ENCODE measurements at regions not wholly inside any gene's neighbourhood (a gene's known extent, or its start where the extent isn't known, plus 50 kb on each side); places are given as distances from the start of the nearest gene placed in this dataset.

DNA sequence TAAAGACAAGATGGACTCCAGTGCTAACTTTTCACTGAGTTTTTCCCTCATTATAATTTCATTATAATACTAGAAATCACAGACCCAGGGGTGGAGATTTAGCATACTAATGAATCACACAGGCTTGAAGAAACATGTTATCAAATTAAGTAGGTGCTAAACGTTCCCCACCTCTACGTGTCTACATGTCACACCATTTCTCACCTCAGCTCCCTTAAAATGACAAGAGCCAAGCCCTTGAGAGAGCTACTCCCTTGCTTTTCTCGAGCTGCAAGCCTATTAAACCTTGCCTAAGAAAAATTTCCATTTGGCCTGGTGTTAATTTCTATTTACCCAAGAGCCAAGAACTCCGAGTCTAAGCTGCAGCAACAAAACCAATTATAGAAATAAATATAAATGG lies 396.3 kb upstream of the NEGR1 start:
- H3K27me3 ChIP-seq (replicated peaks; ENCODE audit: control insufficient read depth, insufficient read depth, low read length): no peaks in the 10 kb centered on the region
- no peaks in the 10 kb centered on the region for H3K4me1 ChIP-seq
- H3K9me3 Mint-ChIP-seq (ENCODE audit: unreplicated experiment): no peaks in the 10 kb centered on the region
- ChIA-PET CTCF (no interaction called here), POLR2A (no interaction called here)
- H3K9me3 ChIP-seq: no peaks in the 10 kb centered on the region
- H3K4me1 Mint-ChIP-seq (ENCODE audit: low read depth, unreplicated experiment): no peaks in the 10 kb centered on the region
- no peak overlapping the region for H3K27ac Mint-ChIP-seq (ENCODE audit: unreplicated experiment)
- DNase-seq: no peak
- H3K4me3 Mint-ChIP-seq (ENCODE audit: unreplicated experiment): no peak overlapping the region
- H3K4me3 ChIP-seq (ENCODE audit: low read depth, low read length): no peak overlapping the region
- no peaks in the 10 kb centered on the region for H3K27me3 Mint-ChIP-seq (ENCODE audit: insufficient read depth, unreplicated experiment)
- TF ChIP-seq, protein P1, sequence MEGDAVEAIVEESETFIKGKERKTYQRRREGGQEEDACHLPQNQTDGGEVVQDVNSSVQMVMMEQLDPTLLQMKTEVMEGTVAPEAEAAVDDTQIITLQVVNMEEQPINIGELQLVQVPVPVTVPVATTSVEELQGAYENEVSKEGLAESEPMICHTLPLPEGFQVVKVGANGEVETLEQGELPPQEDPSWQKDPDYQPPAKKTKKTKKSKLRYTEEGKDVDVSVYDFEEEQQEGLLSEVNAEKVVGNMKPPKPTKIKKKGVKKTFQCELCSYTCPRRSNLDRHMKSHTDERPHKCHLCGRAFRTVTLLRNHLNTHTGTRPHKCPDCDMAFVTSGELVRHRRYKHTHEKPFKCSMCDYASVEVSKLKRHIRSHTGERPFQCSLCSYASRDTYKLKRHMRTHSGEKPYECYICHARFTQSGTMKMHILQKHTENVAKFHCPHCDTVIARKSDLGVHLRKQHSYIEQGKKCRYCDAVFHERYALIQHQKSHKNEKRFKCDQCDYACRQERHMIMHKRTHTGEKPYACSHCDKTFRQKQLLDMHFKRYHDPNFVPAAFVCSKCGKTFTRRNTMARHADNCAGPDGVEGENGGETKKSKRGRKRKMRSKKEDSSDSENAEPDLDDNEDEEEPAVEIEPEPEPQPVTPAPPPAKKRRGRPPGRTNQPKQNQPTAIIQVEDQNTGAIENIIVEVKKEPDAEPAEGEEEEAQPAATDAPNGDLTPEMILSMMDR (IDR thresholded peaks at IDR 0.05; ENCODE audit: insufficient read depth in 1 of 2, low read depth in 1 of 2, low read length in 1 of 2, severe bottlenecking in 1 of 2, unreplicated experiment in 1 of 2): no peak
- intact Hi-C loops (cut with micrococcal nuclease; ENCODE audit: unreplicated experiment): no loop called here
- H3K36me3 Mint-ChIP-seq (ENCODE audit: insufficient read depth, unreplicated experiment): no peaks in the 10 kb centered on the region
- BruUV-seq (replicated peaks): no TSS peak
- H3K36me3 ChIP-seq (ENCODE audit: control insufficient read depth, insufficient read depth, low read length): no peaks in the 10 kb centered on the region

DNA sequence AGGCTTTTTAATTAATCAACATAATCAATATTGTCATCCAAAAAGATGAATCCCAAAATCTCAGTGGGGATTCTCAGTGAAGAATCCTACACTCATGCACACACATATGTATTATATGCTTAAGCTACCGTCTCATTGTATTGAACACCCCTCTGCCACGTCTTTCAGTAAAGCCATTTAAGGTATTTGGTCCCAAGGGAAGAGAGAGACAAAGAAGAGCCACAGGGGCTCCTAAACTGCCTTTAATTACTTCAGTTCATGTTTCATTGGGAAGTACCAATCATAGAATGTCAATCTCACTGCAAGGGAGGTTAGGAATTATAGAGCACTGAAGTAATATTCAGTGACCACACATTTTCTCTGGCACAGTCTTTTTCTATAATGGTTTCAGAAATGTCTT lies 388.6 kb upstream of the NEGR1 start:
- Mint-ChIP-seq H3K36me3 (ENCODE audit: insufficient read depth, unreplicated experiment) (no peaks in the 10 kb centered on the region), H3K9me3 (ENCODE audit: unreplicated experiment) (no peaks in the 10 kb centered on the region), H3K4me3 (ENCODE audit: unreplicated experiment) (no peak overlapping the region), H3K27ac (ENCODE audit: unreplicated experiment) (no peak overlapping the region), H3K27me3 (ENCODE audit: insufficient read depth, unreplicated experiment) (peaks cover 2% of the 10 kb centered on the region), H3K4me1 (ENCODE audit: low read depth, unreplicated experiment) (no peaks in the 10 kb centered on the region)
- TF ChIP-seq, protein P1 (IDR thresholded peaks at IDR 0.05; ENCODE audit: insufficient read depth in 1 of 2, low read depth in 1 of 2, low read length in 1 of 2, severe bottlenecking in 1 of 2, unreplicated experiment in 1 of 2): no peak
- H3K27me3 ChIP-seq (replicated peaks; ENCODE audit: control insufficient read depth, insufficient read depth, low read length): no peaks in the 10 kb centered on the region
- H3K4me1 ChIP-seq: no peaks in the 10 kb centered on the region
- no peaks in the 10 kb centered on the region for H3K9me3 ChIP-seq
- intact Hi-C loops (cut with micrococcal nuclease; ENCODE audit: unreplicated experiment): no loop called here
- DNase-seq: no peak
- no peak overlapping the region for H3K4me3 ChIP-seq (ENCODE audit: low read depth, low read length)
- H3K36me3 ChIP-seq (ENCODE audit: control insufficient read depth, insufficient read depth, low read length): no peaks in the 10 kb centered on the region
- BruUV-seq (replicated peaks): no TSS peak
- ChIA-PET CTCF (no interaction called here), POLR2A (no interaction called here)

DNA sequence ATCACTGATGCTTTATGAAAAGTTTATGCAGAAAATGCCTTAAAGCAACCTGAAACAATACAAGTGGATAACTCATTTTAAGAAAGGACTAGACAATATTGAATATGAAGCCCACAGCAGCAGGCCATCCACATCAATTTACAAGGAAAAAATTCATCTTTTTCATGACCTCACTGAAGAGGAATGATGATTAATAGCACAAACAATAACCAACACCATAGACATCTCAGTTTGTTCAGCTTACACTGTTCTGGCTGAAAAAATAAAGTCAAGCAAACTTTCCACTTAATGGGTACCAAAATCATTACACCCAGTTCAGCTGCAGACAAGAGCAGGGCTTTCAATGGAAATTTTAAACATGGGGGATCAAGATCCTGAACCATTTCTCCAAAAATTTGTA lies 380.6 kb upstream of the NEGR1 start:
- no peaks in the 10 kb centered on the region for H3K36me3 Mint-ChIP-seq (ENCODE audit: insufficient read depth, unreplicated experiment)
- Histone ChIP-seq H3K4me1 (no peaks in the 10 kb centered on the region), H3K9me3 (no peaks in the 10 kb centered on the region), H3K27me3 (replicated peaks; ENCODE audit: control insufficient read depth, insufficient read depth, low read length) (no peaks in the 10 kb centered on the region), H3K36me3 (ENCODE audit: control insufficient read depth, insufficient read depth, low read length) (no peaks in the 10 kb centered on the region), H3K4me3 (ENCODE audit: low read depth, low read length) (no peak overlapping the region)
- BruUV-seq (replicated peaks): no TSS peak
- DNase-seq: no peak
- CTCF ChIA-PET: no interaction called here
- intact Hi-C loops (cut with micrococcal nuclease; ENCODE audit: unreplicated experiment): no loop called here
- H3K27ac Mint-ChIP-seq (ENCODE audit: unreplicated experiment): no peak overlapping the region
- no peaks in the 10 kb centered on the region for H3K4me1 Mint-ChIP-seq (ENCODE audit: low read depth, unreplicated experiment)
- H3K27me3 Mint-ChIP-seq (ENCODE audit: insufficient read depth, unreplicated experiment): peaks cover 5% of the 10 kb centered on the region
- H3K4me3 Mint-ChIP-seq (ENCODE audit: unreplicated experiment): no peak overlapping the region
- TF ChIP-seq, protein P1 (IDR thresholded peaks at IDR 0.05; ENCODE audit: insufficient read depth in 1 of 2, low read depth in 1 of 2, low read length in 1 of 2, severe bottlenecking in 1 of 2, unreplicated experiment in 1 of 2): no peak
- no peaks in the 10 kb centered on the region for H3K9me3 Mint-ChIP-seq (ENCODE audit: unreplicated experiment)
- POLR2A ChIA-PET: no interaction called here
